NCI-H2196 treated with DMSO at 0.1 percent for 48 hours (cell line): ENCODE measurements at regions not wholly inside any gene's neighbourhood (a gene's known extent, or its start where the extent isn't known, plus 50 kb on each side); places are given as distances from the start of the nearest gene placed in this dataset.
"Not testable (repeated sequence)": the region's sequence is repeated elsewhere in the genome, so short reads cannot be mapped to it uniquely, and the experiment has no call there.

ENCODE experiments used
- DNase-seq: peaks from one replicate; lab custom pipeline; 2025; ENCODE audit not compliant: unreplicated experiment; lab: John Stamatoyannopoulos, UW

DNA sequence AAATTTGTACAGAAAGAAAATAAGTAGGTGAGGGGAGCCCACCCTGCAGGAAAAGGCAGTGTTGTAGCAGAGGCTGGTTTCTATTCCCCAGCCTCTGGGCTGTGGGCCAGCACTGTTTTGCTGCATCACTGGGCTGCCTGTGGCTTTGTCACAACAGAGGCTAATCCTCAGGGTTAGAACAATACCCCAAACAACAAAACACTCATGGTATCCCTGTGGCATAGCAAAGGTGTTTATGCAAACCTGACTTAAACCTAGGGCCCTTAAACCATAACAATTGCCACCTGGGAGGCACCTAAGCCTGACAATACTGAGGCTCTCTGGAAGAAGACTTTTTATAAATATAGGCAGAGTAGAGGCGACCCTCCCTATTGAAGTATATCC is 314.7 kb downstream of the OLFM4 start:
- DNase-seq: no peak

DNA sequence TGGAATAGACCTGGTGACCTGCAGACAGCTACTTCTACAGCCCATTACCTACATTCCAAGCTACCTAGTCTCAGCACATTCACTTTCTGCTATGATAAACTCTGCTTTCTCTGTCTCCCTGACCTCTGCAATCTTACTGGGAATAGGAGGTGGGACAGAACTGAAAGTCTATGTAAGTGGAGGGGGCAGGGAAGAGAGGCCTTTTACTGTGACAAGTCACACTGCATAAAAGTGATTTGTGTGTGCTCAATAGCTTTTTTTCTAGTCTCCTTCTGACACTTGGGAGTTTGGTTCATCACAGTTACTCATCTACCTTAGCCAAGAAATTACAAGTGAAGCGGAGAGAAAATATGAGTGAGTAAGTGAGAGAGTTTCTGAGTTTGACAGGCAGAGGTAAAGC is 322.4 kb downstream of the OLFM4 start:
- DNase-seq: no peak

DNA sequence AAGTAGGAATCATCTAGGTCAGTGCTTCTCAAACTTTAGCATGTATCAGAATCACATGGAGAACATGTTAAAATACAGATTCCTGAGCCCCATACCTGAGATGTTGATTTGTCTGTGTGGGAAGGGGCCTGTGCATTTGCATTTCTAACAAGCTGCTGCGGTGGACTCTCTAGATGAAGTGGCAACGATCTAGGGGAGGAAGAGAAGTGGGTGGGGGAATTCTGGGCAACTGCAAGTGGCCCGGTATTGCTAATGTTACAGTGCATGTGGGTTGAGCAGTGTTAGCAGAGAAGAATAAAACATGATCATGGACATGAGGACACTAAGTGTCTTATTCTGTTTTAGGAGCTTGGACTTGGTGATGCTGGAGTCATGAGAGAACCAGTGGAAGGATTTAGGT is 329.0 kb downstream of the OLFM4 start:
- no peak for DNase-seq

- no peak for DNase-seq
Observed at GRCh38 chr13:53368948-53369347, 340.3 kb downstream of the OLFM4 start.

- no peak for DNase-seq
Observed at GRCh38 chr13:53379485-53379884, 350.9 kb downstream of the OLFM4 start.

DNA sequence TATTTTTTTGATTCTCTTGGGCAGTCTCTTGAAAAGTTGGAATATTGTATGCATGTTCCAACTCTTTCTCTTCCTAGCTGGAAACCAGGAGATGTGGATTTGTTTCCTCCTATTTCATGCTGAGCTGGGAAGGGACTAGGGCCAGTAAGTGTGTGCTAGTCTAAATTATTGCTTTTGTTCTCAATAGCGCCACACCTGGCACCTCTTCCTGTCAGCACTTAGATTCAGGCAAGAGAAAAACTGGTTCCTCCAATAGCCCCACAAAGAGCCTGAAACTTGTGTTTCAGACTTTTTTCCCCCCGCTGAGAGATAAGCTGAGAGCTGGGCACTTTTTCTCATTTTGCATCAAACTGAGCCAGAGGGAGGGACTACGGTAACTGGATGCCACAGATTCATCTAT is 353.4 kb downstream of the OLFM4 start:
- no peak for DNase-seq

DNA sequence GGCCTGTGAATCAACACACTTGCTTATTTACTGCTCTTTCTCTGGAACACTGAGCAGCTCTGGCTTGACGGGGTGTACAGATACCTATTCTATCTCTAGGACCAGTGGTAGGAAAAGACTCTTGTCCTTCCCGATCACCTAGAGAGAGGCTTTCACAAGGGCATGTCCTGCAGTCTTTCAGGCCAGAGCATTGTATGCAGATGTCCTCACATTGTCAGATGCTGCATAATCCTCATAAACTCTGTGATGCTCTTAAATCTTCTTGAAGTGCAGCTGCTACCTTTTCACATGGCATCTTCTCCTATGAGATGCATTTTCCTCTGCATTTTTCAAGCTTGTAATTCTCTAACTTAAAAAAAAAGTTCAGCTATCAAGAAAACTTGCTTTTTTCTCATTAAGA is 369.4 kb downstream of the OLFM4 start:
- DNase-seq: no peak

GRCh38 chr13:53405616-53406015 is 377.0 kb downstream of the OLFM4 start:
- DNase-seq: no peak

DNA sequence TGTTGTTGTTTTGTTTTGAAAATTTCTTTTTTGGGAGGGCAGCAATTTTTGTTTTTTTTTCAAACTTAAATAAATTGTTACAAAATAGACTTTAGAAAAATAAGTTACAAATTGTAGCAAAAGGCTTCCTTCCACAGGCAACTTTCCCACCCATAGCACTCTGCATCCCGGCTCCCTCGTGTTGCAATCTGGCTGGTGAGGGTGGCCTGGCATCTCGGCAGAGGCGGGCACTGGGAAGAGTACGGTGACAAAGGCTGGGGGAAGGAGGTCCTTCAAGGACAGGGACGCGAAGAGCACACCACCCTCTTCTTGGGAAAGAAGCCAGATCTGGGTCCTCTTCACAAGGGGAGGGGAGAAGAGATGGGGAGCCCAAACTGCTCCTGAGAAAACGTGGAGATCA is 379.7 kb downstream of the OLFM4 start:
- DNase-seq: no peak

DNA sequence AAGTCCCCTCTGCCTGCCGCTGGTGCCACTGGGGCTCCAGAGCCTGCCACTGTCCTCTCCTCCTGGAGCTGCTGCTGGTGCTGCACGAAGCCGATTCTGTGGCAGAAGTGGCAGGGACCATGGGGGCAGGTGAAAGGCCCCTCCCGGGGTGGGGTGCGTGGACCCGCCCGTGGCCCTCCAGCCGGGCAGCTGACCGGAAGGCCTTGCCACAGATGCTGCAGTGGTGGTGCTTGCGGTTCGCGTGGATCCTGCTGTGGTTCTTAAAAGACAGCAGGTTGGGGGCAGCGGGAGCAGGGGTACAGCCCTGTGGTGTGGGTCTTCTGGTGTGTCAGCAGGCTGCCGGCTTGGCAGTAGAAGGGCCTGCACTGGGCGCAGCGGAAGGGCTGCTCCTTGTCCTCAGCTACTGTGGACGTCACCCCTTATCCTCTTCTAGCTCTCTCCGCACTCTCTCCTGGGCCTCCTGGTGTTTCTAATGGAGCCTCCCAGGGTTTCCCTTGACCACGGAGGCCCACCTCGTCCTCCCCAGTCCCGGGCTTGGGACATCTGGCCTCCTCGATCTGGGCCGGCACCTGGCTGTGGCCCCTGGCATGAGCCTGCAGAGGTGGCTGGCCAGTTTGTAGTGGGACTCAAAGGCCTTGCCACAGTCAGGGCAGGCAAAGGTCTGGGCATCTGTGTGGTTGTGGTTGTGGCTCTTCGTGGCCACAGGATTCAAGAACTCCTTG is 380.4 kb downstream of the OLFM4 start:
- no peak for DNase-seq

GRCh38 chr13:53411463-53411862 is 382.9 kb downstream of the OLFM4 start:
- no peak for DNase-seq

- no peak for DNase-seq
Observed at GRCh38 chr13:53415135-53415534, 386.5 kb downstream of the OLFM4 start.

DNA sequence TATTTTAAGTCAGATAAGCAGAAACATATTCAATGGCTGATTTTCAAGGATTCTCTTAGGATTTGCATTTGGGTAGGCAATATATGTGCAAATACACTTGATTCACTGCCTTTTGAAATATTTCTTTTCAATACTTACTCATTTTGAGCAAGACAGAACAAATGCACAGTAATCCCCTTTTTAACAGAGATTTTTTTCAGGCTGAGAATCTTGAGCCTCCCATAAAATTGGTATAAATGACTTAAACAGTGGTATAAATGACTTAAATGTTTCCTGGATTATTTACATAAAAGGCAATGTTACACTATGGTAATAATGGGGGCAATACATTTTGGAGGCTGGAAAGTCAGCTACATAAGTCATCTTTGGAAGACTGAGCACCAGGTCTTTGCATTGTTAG is 389.0 kb downstream of the OLFM4 start:
- no peak for DNase-seq

DNA sequence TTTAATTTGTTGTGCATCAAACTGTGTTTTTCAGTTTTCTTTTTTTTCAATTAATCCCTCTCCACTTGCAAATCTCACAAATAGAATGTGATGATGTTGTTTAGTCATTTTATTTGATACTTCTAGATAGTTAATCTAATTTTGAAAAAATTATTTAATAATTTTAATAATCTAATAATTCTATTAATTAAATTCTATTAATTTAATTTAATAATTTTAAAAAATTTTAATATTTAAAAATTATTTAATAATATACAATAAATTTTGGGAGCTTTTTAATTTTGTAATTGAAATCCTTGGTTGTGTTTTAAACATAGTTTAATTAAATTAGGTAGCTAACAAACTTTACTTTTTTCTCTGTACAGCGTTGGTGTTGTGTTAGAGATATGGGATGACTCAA is 393.8 kb downstream of the OLFM4 start:
- DNase-seq: no peak

DNA sequence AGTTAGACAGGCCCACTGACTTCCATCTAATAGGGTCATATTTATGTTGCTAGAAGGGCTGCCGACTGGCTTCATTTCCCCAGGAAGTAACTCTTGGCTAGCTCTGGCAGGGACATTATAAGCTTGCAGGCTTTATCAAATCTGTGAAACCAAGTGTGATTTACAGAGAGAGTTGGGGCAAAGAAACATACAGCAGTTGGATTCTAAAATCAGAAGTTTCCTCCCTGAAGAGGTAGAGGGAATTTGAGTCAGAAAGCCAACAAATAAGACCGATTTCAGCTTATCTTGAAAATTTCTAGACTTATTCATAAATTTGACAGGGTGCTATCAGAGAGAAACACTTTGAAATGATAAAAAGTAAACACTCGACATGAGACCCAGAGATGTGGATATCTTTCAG is 407.8 kb downstream of the OLFM4 start:
- no peak for DNase-seq

DNA sequence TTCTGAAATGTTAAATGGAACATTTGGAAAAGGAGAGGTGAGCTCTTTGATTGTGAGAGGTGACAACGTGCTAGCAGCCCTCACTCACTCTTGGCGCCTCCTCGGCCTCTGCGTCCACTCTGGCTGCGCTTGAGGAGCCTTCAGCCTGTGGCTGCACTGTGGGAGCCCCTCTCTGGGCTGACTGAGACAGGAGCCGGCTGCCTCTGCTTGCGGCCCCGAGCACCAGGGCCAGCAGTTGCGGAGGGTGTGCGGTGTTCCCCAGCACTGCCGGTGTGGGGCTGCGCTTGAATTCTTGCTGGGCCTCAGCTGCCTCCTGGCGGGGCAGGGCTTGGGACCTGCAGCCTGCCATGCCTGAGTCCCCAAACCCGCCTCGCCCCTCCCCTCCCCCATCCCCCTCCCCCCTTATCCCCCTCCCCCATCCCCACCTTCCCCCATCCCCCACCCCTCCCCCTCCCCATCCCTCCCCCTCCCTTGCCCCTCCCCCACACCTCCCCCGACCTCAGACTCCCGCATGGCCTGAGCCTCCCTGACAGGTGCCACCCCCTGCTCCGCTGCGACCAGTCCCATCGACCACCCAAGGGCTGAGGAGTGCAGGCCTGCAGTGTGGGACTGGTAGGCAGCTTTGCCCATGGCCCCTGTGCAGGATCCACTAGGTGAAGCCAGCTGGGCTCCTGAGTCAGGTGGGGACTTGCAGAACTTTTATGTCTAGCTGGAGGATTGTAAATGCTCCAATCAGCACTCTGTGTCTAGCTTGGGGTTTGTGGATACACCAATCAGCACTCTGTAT is 411.0 kb downstream of the OLFM4 start:
- DNase-seq: no peak

GRCh38 chr13:53442979-53443378 is 414.4 kb downstream of the OLFM4 start:
- DNase-seq: no peak

GRCh38 chr13:53445686-53446085 is 417.1 kb downstream of the OLFM4 start:
- DNase-seq: no peak

- DNase-seq: no peak
Observed at GRCh38 chr13:53447456-53447855, 418.8 kb downstream of the OLFM4 start.

GRCh38 chr13:53447863-53448262 is 419.2 kb downstream of the OLFM4 start:
- DNase-seq: no peak

- not testable (repeated sequence) for DNase-seq
Observed at GRCh38 chr13:53452263-53452808, 423.7 kb downstream of the OLFM4 start.

- DNase-seq: no peak
Observed at GRCh38 chr13:53460796-53461195, 432.2 kb downstream of the OLFM4 start.
